PC-3 (cell line): ENCODE measurements at regions not wholly inside any gene's neighbourhood (a gene's known extent, or its start where the extent isn't known, plus 50 kb on each side); places are given as distances from the start of the nearest gene placed in this dataset.

ENCODE experiments used
- EZH2 ChIP-seq: fragments of 300-600 bp; sonication (generic); IDR thresholded peaks from one replicate; pipeline ENCODE4 v1.6.1; 2017; ENCODE audit warnings: antibody characterized with exemption, mild to moderate bottlenecking, low read length; ENCODE audit not compliant: unreplicated experiment
- TF ChIP-seq, protein P1 (sequence below): fragments of 300-600 bp; sonication (generic); conservative IDR thresholded peaks from 2 replicates; pipeline ENCODE4 v1.5.1; 2017; ENCODE audit warnings: antibody characterized with exemption, low read depth, mild to moderate bottlenecking, low read length

GRCh38 chr5:29185558-29185957 is 2007.9 kb upstream of the CDH6 start:
- TF ChIP-seq, protein P1, sequence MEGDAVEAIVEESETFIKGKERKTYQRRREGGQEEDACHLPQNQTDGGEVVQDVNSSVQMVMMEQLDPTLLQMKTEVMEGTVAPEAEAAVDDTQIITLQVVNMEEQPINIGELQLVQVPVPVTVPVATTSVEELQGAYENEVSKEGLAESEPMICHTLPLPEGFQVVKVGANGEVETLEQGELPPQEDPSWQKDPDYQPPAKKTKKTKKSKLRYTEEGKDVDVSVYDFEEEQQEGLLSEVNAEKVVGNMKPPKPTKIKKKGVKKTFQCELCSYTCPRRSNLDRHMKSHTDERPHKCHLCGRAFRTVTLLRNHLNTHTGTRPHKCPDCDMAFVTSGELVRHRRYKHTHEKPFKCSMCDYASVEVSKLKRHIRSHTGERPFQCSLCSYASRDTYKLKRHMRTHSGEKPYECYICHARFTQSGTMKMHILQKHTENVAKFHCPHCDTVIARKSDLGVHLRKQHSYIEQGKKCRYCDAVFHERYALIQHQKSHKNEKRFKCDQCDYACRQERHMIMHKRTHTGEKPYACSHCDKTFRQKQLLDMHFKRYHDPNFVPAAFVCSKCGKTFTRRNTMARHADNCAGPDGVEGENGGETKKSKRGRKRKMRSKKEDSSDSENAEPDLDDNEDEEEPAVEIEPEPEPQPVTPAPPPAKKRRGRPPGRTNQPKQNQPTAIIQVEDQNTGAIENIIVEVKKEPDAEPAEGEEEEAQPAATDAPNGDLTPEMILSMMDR = no peak
- TF ChIP-seq EZH2 = no peak
